ENCODE measurements at regions not wholly inside any gene's neighbourhood (a gene's known extent, or its start where the extent isn't known, plus 50 kb on each side); places are given as distances from the start of the nearest gene placed in this dataset.

DNA sequence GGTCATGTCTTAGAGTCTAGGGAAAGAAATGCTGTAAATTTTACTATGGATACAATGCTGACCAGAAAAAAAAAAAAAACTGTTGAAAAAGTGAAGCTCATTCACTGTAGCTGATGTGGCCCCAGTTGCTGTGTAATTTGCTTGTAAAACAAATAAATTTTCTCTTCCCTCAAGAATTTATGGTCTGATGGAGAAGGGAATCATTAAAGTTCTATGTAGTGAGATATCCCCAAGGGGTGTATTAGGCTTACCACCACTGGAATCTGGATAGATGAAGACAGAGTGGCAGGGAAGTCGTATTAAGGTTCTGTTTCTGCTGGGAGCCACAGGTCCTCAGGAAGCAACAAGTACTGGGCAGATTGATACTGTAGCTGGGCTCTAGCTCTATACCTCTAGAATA is 860.0 kb downstream of the LTN1 start:
- Histone ChIP-seq H3K79me2 (ENCODE audit: insufficient read depth, low read length) (no peaks in the 10 kb centered on the region), H3K4me2 (ENCODE audit: insufficient read depth, low read length) (no peak overlapping the region), H4K20me1 (ENCODE audit: insufficient read depth, low read length) (no peaks in the 10 kb centered on the region), H3K4me3 (ENCODE audit: low read depth in 1 of 2, low read length in 2 of 2) (no peak overlapping the region), H3K9ac (ENCODE audit: low read depth, low read length) (no peak overlapping the region), H3K36me3 (ENCODE audit: insufficient read depth, low read length) (no peaks in the 10 kb centered on the region), H3K27ac (ENCODE audit: low read length) (no peak overlapping the region), H3K27me3 (ENCODE audit: insufficient read depth, low read length, poor library complexity) (no peaks in the 10 kb centered on the region), H2AFZ (ENCODE audit: low read depth, low read length) (no peak overlapping the region), H3K9me3 (ENCODE audit: insufficient read depth, low read length, severe bottlenecking) (peaks cover 5% of the 10 kb centered on the region), H3K4me1 (ENCODE audit: insufficient read depth, low read length) (no peaks in the 10 kb centered on the region)
- TF ChIP-seq CTCF (IDR thresholded peaks at IDR 0.05; ENCODE audit: borderline replicate concordance, extremely low read depth, low read length, poor library complexity, severe bottlenecking) (no peak), EZH2 (IDR thresholded peaks at IDR 0.05; ENCODE audit: borderline replicate concordance, low read depth, low read length, severe bottlenecking) (no peak)
- no peak for ATAC-seq (ENCODE audit: insufficient read depth, low read depth)
- DNase-seq = no peak

DNA sequence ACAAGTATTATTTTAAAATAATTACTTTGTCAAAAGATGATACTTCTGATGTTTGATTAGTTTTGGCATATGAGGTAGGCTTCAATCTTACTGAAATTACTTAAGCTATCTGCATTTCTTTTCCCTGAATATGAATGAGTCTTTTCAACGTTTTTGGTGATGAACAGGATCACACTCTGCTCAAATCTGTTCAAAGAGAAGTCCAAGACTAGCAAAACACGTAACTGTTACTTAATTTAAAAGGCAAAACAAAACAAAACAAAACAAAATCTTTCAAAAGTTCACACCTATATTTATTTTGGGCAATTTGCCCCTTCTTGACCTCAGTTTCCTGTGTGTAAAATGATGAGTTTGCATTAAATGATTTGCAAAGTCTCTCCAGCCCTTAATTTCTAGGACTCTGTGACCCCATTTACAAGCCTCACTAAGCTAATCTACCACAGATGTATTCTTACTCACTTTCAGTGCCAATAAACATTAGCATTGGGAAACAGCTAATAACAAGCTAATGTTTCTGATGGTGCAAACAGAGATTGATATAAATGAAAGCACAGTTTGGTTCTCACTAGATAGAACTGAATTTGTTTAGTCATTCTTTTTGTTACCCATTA is 865.4 kb downstream of the LTN1 start:
- Histone ChIP-seq H3K9ac (ENCODE audit: low read depth, low read length) (no peak overlapping the region), H3K4me1 (ENCODE audit: insufficient read depth, low read length) (no peaks in the 10 kb centered on the region), H3K9me3 (ENCODE audit: insufficient read depth, low read length, severe bottlenecking) (peaks cover 3% of the 10 kb centered on the region), H3K36me3 (ENCODE audit: insufficient read depth, low read length) (no peaks in the 10 kb centered on the region), H3K27ac (ENCODE audit: low read length) (no peak overlapping the region), H3K79me2 (ENCODE audit: insufficient read depth, low read length) (no peaks in the 10 kb centered on the region), H3K4me2 (ENCODE audit: insufficient read depth, low read length) (no peak overlapping the region), H2AFZ (ENCODE audit: low read depth, low read length) (no peak overlapping the region), H3K4me3 (ENCODE audit: low read depth in 1 of 2, low read length in 2 of 2) (no peak overlapping the region), H3K27me3 (ENCODE audit: insufficient read depth, low read length, poor library complexity) (no peaks in the 10 kb centered on the region), H4K20me1 (ENCODE audit: insufficient read depth, low read length) (no peaks in the 10 kb centered on the region)
- ATAC-seq (ENCODE audit: insufficient read depth, low read depth) (no peak), DNase-seq (no peak)
- TF ChIP-seq EZH2 (IDR thresholded peaks at IDR 0.05; ENCODE audit: borderline replicate concordance, low read depth, low read length, severe bottlenecking) = no peak
- no peak for TF ChIP-seq CTCF (IDR thresholded peaks at IDR 0.05; ENCODE audit: borderline replicate concordance, extremely low read depth, low read length, poor library complexity, severe bottlenecking)

DNA sequence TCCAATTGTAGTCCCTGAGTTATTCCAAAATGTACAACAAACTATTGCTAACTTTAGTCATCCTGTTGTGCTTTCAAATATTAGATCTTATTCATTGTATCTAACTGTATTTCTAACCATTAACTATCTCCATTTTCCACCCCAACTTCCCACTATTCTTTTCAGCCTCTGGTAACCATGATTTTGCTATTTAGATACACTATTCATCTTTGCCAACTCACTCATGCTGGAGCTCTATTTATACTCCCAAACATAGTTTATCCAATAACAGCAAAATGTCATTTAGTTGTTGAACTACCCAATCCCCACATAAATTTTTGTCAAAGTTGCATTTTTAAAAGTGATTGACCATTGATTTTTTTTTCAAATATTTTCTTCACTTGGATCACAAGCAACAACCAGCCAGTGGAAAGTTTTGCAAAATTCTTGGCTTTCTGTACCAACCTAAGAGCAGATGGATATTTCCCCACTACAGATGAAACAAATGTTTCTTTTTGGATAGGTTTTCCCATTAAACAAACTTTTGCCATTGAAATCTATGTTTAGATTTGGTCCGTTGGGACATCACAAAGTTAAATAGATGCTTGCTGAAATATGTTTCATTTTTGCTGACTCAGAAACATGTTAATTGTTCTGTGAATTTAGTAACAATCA is 866.0 kb downstream of the LTN1 start:
- Histone ChIP-seq H3K27ac (ENCODE audit: low read length) (no peak overlapping the region), H2AFZ (ENCODE audit: low read depth, low read length) (no peak overlapping the region), H3K9ac (ENCODE audit: low read depth, low read length) (no peak overlapping the region), H4K20me1 (ENCODE audit: insufficient read depth, low read length) (no peaks in the 10 kb centered on the region), H3K36me3 (ENCODE audit: insufficient read depth, low read length) (no peaks in the 10 kb centered on the region), H3K4me3 (ENCODE audit: low read depth in 1 of 2, low read length in 2 of 2) (no peak overlapping the region), H3K4me2 (ENCODE audit: insufficient read depth, low read length) (no peak overlapping the region), H3K79me2 (ENCODE audit: insufficient read depth, low read length) (no peaks in the 10 kb centered on the region), H3K27me3 (ENCODE audit: insufficient read depth, low read length, poor library complexity) (no peaks in the 10 kb centered on the region), H3K9me3 (ENCODE audit: insufficient read depth, low read length, severe bottlenecking) (no peaks in the 10 kb centered on the region), H3K4me1 (ENCODE audit: insufficient read depth, low read length) (no peaks in the 10 kb centered on the region)
- DNase-seq (no peak), ATAC-seq (ENCODE audit: insufficient read depth, low read depth) (no peak)
- TF ChIP-seq CTCF (IDR thresholded peaks at IDR 0.05; ENCODE audit: borderline replicate concordance, extremely low read depth, low read length, poor library complexity, severe bottlenecking) (no peak), EZH2 (IDR thresholded peaks at IDR 0.05; ENCODE audit: borderline replicate concordance, low read depth, low read length, severe bottlenecking) (no peak)
